ENCODE measurements at regions not wholly inside any gene's neighbourhood (a gene's known extent, or its start where the extent isn't known, plus 50 kb on each side); places are given as distances from the start of the nearest gene placed in this dataset.

GRCh38 chr16:65548470-65548869 is 426.6 kb upstream of the CDH11 start:
- TF ChIP-seq, protein P1, sequence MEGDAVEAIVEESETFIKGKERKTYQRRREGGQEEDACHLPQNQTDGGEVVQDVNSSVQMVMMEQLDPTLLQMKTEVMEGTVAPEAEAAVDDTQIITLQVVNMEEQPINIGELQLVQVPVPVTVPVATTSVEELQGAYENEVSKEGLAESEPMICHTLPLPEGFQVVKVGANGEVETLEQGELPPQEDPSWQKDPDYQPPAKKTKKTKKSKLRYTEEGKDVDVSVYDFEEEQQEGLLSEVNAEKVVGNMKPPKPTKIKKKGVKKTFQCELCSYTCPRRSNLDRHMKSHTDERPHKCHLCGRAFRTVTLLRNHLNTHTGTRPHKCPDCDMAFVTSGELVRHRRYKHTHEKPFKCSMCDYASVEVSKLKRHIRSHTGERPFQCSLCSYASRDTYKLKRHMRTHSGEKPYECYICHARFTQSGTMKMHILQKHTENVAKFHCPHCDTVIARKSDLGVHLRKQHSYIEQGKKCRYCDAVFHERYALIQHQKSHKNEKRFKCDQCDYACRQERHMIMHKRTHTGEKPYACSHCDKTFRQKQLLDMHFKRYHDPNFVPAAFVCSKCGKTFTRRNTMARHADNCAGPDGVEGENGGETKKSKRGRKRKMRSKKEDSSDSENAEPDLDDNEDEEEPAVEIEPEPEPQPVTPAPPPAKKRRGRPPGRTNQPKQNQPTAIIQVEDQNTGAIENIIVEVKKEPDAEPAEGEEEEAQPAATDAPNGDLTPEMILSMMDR (IDR thresholded peaks at IDR 0.05) = no peak
- no peak for TF ChIP-seq POLR2A (IDR thresholded peaks at IDR 0.05)
